ENCODE measurements at regions not wholly inside any gene's neighbourhood (a gene's known extent, or its start where the extent isn't known, plus 50 kb on each side); places are given as distances from the start of the nearest gene placed in this dataset.
"Not testable (repeated sequence)": the region's sequence is repeated elsewhere in the genome, so short reads cannot be mapped to it uniquely, and the experiment has no call there.

GRCh38 chr4:158443731-158444130 lies 78.0 kb upstream of the RXFP1 start:
- no peak for DNase-seq
- Histone ChIP-seq H3K27ac (no peak overlapping the region), H3K36me3 (no peaks in the 10 kb centered on the region), H3K4me1 (no peaks in the 10 kb centered on the region), H3K9me3 (replicated peaks) (no peaks in the 10 kb centered on the region), H3K4me3 (no peak overlapping the region), H3K27me3 (no peaks in the 10 kb centered on the region)

DNA sequence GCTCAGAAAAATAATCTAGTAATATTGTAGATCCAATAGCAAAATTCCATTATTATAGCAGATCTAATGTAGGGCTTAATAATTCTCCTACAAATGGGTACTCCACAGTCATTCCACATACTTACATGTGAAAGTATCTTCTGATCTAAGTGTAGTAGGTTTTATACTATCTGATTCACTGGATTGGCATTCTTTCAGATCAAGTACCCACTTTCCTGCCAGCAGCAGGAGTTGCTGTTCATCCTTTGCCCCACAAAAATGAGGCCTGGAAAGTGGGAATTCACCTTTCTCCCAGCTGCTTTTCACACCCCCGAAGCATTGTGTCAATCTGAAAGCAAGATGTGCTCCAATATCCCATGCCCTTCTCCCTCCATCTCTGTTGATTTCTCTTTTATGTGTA lies 77.1 kb upstream of the RXFP1 start:
- Histone ChIP-seq H3K4me1 (no peaks in the 10 kb centered on the region), H3K4me3 (no peak overlapping the region), H3K27ac (no peak overlapping the region), H3K27me3 (no peaks in the 10 kb centered on the region), H3K36me3 (no peaks in the 10 kb centered on the region), H3K9me3 (replicated peaks) (no peaks in the 10 kb centered on the region)
- no peak for DNase-seq

DNA sequence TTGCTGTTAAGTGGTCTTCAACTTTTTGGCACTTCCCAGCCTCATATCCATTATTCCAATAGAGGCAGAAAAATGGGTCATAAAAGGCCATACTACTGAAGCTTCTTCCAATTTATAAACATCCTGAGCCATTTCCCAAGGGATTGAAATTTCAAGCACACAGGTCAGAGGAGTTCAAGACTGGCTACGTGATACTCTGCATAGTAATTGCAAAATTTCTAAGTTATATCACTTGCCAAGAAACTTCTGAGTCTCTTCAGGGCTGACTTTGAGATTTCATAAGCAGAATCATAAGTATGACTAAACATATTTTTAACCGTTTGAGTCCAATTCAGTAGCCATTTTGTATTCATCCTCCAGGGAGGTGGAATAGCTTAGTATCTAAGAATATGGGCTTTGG lies 75.6 kb upstream of the RXFP1 start:
- H3K4me1 ChIP-seq, result no peaks in the 10 kb centered on the region
- H3K36me3 ChIP-seq, result no peaks in the 10 kb centered on the region
- H3K4me3 ChIP-seq, result no peak overlapping the region
- no peak for DNase-seq
- H3K27ac ChIP-seq, result no peak overlapping the region
- H3K27me3 ChIP-seq, result no peaks in the 10 kb centered on the region
- no peaks in the 10 kb centered on the region for H3K9me3 ChIP-seq (replicated peaks)

- no peaks in the 10 kb centered on the region for H3K4me1 ChIP-seq
- no peaks in the 10 kb centered on the region for H3K27me3 ChIP-seq
- H3K9me3 ChIP-seq (replicated peaks), result no peaks in the 10 kb centered on the region
- no peaks in the 10 kb centered on the region for H3K36me3 ChIP-seq
- DNase-seq, result no peak
- no peak overlapping the region for H3K27ac ChIP-seq
- no peak overlapping the region for H3K4me3 ChIP-seq
Observed at GRCh38 chr4:158450741-158451140, 70.9 kb upstream of the RXFP1 start.

GRCh38 chr4:158452116-158452515 lies 69.6 kb upstream of the RXFP1 start:
- H3K4me1 ChIP-seq; H3K27me3 ChIP-seq; H3K36me3 ChIP-seq; H3K4me3 ChIP-seq; H3K27ac ChIP-seq; H3K9me3 ChIP-seq (replicated peaks); DNase-seq: not testable (repeated sequence)

DNA sequence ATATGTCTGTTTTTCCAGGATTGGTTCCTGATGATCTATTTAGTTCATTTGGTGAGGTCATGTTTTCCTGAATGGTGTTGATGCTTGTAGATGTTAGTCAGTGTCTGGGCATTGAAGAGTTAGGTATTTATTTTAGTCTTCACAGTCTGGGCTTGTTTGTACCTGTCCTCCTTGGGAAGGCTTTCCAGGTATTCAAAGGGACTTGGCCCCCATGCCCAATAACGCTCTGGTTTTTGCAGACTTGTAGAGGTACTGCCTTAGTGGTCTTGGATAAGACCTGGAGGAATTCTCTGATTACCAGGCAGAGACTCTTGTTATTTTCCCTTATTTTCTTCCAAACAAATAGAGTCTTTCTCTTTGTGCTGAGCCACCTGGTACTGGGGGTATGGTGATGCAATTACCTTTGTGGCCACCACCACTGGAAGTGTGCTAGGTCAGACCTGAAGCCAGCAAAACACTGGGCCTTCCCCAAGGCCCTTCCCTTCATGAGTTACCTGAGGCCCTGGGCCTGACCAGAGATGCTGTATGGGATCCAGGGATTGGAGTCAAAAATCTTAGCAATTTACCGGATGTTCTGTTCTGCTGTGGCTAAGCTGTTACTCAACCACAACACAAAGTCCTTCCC lies 63.3 kb upstream of the RXFP1 start:
- H3K9me3 ChIP-seq (replicated peaks), result no peaks in the 10 kb centered on the region
- no peak overlapping the region for H3K27ac ChIP-seq
- H3K4me3 ChIP-seq, result no peak overlapping the region
- H3K4me1 ChIP-seq, result no peaks in the 10 kb centered on the region
- H3K27me3 ChIP-seq, result no peaks in the 10 kb centered on the region
- DNase-seq, result no peak
- H3K36me3 ChIP-seq, result no peaks in the 10 kb centered on the region

DNA sequence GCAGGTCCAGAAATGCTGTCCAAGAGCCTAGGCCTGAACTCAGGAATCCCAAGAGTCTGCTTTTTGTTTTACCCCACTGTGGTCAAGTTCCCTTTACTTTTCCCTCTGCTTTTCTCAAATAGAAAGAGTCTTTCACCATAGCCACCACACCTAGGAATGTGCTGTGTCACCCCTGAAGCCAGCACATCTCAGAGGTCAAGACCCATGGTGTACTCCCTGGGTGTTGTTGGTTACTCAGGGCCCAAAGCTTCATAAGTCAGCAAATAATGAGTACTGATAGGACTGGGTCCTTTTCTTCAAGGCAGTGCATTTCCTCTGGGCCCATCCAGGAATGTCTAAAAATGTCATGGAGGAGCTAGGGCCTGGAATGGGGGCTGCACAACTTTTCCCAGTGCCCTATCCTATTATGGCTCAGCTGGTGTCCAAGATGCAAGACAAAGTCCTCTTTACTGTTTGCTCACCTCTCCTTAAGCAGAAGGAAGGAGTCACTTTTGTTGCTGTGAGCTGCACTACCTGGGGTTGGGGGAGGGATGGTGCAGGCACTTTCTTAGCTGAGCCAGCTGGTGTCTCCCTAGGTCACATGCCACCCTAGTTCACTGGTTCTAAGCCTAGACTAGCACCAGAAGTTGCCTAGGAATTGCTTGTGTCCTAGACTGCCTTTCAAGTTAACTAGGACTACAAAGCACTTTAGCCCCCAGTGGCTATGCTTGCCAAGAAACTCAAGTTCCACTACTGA lies 62.4 kb upstream of the RXFP1 start:
- DNase-seq, result no peak
- Histone ChIP-seq H3K27me3 (no peaks in the 10 kb centered on the region), H3K36me3 (no peaks in the 10 kb centered on the region), H3K4me3 (no peak overlapping the region), H3K27ac (no peak overlapping the region), H3K9me3 (replicated peaks) (no peaks in the 10 kb centered on the region), H3K4me1 (no peaks in the 10 kb centered on the region)

GRCh38 chr4:158461336-158461735 lies 60.3 kb upstream of the RXFP1 start:
- no peak overlapping the region for H3K4me3 ChIP-seq
- DNase-seq, result no peak

GRCh38 chr4:158462611-158463010 lies 59.1 kb upstream of the RXFP1 start:
- Histone ChIP-seq H3K36me3 (no peaks in the 10 kb centered on the region), H3K9me3 (replicated peaks) (no peaks in the 10 kb centered on the region), H3K4me1 (no peaks in the 10 kb centered on the region), H3K4me3 (no peak overlapping the region), H3K27me3 (no peaks in the 10 kb centered on the region), H3K27ac (no peak overlapping the region)
- no peak for DNase-seq

More at GRCh38 chr4:158461336-158461735, 60.3 kb upstream of the RXFP1 start:
- Histone ChIP-seq H3K36me3 (no peaks in the 10 kb centered on the region), H3K27ac (no peak overlapping the region), H3K4me1 (no peaks in the 10 kb centered on the region), H3K27me3 (no peaks in the 10 kb centered on the region), H3K9me3 (replicated peaks) (no peaks in the 10 kb centered on the region)

All from SJCRH30 (cell line).